ENCODE measurements at regions not wholly inside any gene's neighbourhood (a gene's known extent, or its start where the extent isn't known, plus 50 kb on each side); places are given as distances from the start of the nearest gene placed in this dataset.

DNA sequence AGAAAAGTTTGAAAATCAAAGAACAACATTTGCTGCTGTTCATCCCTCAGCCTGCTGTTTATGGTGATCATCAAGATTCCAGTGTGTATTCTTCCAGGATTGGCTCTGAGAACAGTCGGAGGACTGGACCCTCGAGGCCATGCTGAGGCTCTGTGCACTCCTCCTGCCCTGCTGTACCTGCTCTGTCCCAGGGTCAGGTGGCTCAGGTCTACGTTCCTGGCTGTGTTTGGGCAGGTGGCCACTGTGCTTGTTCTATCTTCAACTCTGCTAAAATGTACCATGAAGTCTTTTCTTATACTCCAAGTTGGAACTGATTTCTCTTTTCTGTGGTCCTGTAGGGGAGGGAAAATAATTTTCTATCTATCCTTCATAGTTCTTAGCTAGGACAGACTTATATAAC, 175.9 kb downstream of the RWDD3 start:
- TF ChIP-seq, protein P1, sequence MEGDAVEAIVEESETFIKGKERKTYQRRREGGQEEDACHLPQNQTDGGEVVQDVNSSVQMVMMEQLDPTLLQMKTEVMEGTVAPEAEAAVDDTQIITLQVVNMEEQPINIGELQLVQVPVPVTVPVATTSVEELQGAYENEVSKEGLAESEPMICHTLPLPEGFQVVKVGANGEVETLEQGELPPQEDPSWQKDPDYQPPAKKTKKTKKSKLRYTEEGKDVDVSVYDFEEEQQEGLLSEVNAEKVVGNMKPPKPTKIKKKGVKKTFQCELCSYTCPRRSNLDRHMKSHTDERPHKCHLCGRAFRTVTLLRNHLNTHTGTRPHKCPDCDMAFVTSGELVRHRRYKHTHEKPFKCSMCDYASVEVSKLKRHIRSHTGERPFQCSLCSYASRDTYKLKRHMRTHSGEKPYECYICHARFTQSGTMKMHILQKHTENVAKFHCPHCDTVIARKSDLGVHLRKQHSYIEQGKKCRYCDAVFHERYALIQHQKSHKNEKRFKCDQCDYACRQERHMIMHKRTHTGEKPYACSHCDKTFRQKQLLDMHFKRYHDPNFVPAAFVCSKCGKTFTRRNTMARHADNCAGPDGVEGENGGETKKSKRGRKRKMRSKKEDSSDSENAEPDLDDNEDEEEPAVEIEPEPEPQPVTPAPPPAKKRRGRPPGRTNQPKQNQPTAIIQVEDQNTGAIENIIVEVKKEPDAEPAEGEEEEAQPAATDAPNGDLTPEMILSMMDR (IDR thresholded peaks at IDR 0.05): no peak
- no peak for TF ChIP-seq POLR2AphosphoS5 (IDR thresholded peaks at IDR 0.05)
- no peak for TF ChIP-seq POLR2A (IDR thresholded peaks at IDR 0.05)
